ENCODE measurements at regions not wholly inside any gene's neighbourhood (a gene's known extent, or its start where the extent isn't known, plus 50 kb on each side); places are given as distances from the start of the nearest gene placed in this dataset.

GRCh38 chr14:54344445-54344844 is 52.4 kb upstream of the CDKN3 start:
- Histone ChIP-seq H3K36me3 (ENCODE audit: control insufficient read depth, low read length) (no peaks in the 10 kb centered on the region), H3K79me2 (ENCODE audit: control insufficient read depth, low read length) (no peaks in the 10 kb centered on the region), H3F3A (ENCODE audit: control insufficient read depth, insufficient read depth) (no peaks in the 10 kb centered on the region), H3K4me2 (ENCODE audit: low read length) (no peak overlapping the region), H3K9me3 (ENCODE audit: control insufficient read depth, insufficient read depth, low read length) (no peaks in the 10 kb centered on the region), H3K27me3 (ENCODE audit: control insufficient read depth, low read length) (peaks cover 3% of the 10 kb centered on the region; the same call in 1 of the 2 replicates), H3K4me3 (ENCODE audit: low read length) (no peak overlapping the region), H4K20me1 (ENCODE audit: control insufficient read depth, insufficient read depth, low read depth, low read length) (no peaks in the 10 kb centered on the region), H3K27ac (ENCODE audit: low read depth, low read length) (no peak overlapping the region), H3K4me1 (ENCODE audit: control insufficient read depth, low read length) (no peaks in the 10 kb centered on the region), H3K9me2 (replicated peaks; ENCODE audit: control insufficient read depth, low read length) (no peaks in the 10 kb centered on the region)
- TF ChIP-seq CTCF (IDR thresholded peaks at IDR 0.05; ENCODE audit: low read depth, low read length, poor library complexity, severe bottlenecking) = no peak
- no peak for TF ChIP-seq EZH2phosphoT487 (IDR thresholded peaks at IDR 0.05; ENCODE audit: borderline replicate concordance, low read length)

GRCh38 chr14:54346257-54346656 is 50.5 kb upstream of the CDKN3 start:
- Histone ChIP-seq H3K4me3 (ENCODE audit: low read length) (no peak overlapping the region), H3K27ac (ENCODE audit: low read depth, low read length) (no peak overlapping the region), H3K9me2 (replicated peaks; ENCODE audit: control insufficient read depth, low read length) (no peaks in the 10 kb centered on the region), H3K4me2 (ENCODE audit: low read length) (no peak overlapping the region), H4K20me1 (ENCODE audit: control insufficient read depth, insufficient read depth, low read depth, low read length) (no peaks in the 10 kb centered on the region), H3F3A (ENCODE audit: control insufficient read depth, insufficient read depth) (no peaks in the 10 kb centered on the region), H3K27me3 (ENCODE audit: control insufficient read depth, low read length) (no peaks in the 10 kb centered on the region), H3K79me2 (ENCODE audit: control insufficient read depth, low read length) (no peaks in the 10 kb centered on the region), H3K4me1 (ENCODE audit: control insufficient read depth, low read length) (no peaks in the 10 kb centered on the region), H3K36me3 (ENCODE audit: control insufficient read depth, low read length) (no peaks in the 10 kb centered on the region), H3K9me3 (ENCODE audit: control insufficient read depth, insufficient read depth, low read length) (no peaks in the 10 kb centered on the region)
- no peak for TF ChIP-seq EZH2phosphoT487 (IDR thresholded peaks at IDR 0.05; ENCODE audit: borderline replicate concordance, low read length)
- TF ChIP-seq CTCF (IDR thresholded peaks at IDR 0.05; ENCODE audit: low read depth, low read length, poor library complexity, severe bottlenecking) = no peak
